ENCODE measurements at regions not wholly inside any gene's neighbourhood (a gene's known extent, or its start where the extent isn't known, plus 50 kb on each side); places are given as distances from the start of the nearest gene placed in this dataset.

DNA sequence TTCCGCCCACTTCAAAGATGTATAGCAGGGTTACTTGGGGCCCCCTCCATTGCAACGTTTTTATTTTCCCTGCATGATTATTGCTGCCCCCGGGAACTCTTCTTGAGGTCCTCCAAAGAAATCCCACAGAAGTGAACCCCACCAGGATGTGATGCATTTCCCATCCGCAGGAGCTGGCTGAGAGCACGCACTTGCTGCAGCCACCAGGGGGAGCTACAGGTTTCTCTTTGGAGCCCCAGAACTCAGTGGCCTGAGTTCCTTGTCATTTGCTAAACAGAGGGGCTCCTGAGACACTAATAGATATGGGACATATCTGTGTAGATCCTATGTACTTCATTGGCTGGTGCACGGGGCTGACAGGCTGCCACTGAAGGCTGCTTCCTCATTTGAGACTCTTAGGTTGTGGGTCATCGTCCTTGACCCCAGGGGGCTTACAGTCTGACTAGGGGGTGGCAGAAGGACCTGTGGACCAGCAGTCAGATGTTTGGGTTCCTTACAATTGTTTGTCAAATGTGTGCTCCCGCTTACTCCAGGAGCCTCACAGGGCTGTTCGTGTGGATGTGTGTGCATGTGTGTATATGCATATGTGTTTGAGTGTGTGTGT, 52.3 kb upstream of the ENO4 start:
- Histone ChIP-seq H3K9ac (ENCODE audit: low read length) (no peak overlapping the region), H3K27ac (ENCODE audit: low read length) (no peak overlapping the region), H3K4me2 (ENCODE audit: low read length) (no peak overlapping the region), H2AFZ (ENCODE audit: low read length) (no peak overlapping the region), H3K27me3 (ENCODE audit: low read length) (no peaks in the 10 kb centered on the region), H3K4me3 (ENCODE audit: low read length) (no peak overlapping the region), H3K4me1 (ENCODE audit: insufficient read depth, low read length) (no peaks in the 10 kb centered on the region), H3K79me2 (ENCODE audit: low read length) (no peaks in the 10 kb centered on the region), H3K9me2 (replicated peaks; ENCODE audit: low read length) (no peaks in the 10 kb centered on the region), H4K20me1 (ENCODE audit: low read length) (no peaks in the 10 kb centered on the region), H3F3A (ENCODE audit: low read length, unreplicated experiment) (no peaks in the 10 kb centered on the region), H3K9me3 (ENCODE audit: low read length) (no peaks in the 10 kb centered on the region), H3K36me3 (ENCODE audit: low read depth, low read length) (no peaks in the 10 kb centered on the region; the same call in 1 of the 2 replicates)
- ATAC-seq (peak; percentile 78), DNase-seq (peak; percentile 74)
- TF ChIP-seq, protein P1, sequence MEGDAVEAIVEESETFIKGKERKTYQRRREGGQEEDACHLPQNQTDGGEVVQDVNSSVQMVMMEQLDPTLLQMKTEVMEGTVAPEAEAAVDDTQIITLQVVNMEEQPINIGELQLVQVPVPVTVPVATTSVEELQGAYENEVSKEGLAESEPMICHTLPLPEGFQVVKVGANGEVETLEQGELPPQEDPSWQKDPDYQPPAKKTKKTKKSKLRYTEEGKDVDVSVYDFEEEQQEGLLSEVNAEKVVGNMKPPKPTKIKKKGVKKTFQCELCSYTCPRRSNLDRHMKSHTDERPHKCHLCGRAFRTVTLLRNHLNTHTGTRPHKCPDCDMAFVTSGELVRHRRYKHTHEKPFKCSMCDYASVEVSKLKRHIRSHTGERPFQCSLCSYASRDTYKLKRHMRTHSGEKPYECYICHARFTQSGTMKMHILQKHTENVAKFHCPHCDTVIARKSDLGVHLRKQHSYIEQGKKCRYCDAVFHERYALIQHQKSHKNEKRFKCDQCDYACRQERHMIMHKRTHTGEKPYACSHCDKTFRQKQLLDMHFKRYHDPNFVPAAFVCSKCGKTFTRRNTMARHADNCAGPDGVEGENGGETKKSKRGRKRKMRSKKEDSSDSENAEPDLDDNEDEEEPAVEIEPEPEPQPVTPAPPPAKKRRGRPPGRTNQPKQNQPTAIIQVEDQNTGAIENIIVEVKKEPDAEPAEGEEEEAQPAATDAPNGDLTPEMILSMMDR (conservative IDR thresholded peaks at IDR 0.05; ENCODE audit: low read depth, low read length): peak; percentile 89
- no peak for TF ChIP-seq EZH2phosphoT487 (IDR thresholded peaks at IDR 0.05; ENCODE audit: borderline replicate concordance, low read length)
- no peak for TF ChIP-seq EZH2 (IDR thresholded peaks at IDR 0.05; ENCODE audit: low read length, unreplicated experiment)
- intact Hi-C loops (cut with micrococcal nuclease): loop anchor here (1.0 to 5.0 kb wide), 3 partner anchors 210 to 378 kb away; partner anchors contain the start of gene SHTN1
- POLR2A ChIA-PET (ENCODE audit: unreplicated experiment): no interaction called here
- CTCF ChIA-PET: interaction anchor here (1.1 kb wide), 1 partner anchor 378 kb away, joined by 26 read pairs; no protein-coding TSS in a partner anchor
- BruUV-seq (replicated peaks): no TSS peak

DNA sequence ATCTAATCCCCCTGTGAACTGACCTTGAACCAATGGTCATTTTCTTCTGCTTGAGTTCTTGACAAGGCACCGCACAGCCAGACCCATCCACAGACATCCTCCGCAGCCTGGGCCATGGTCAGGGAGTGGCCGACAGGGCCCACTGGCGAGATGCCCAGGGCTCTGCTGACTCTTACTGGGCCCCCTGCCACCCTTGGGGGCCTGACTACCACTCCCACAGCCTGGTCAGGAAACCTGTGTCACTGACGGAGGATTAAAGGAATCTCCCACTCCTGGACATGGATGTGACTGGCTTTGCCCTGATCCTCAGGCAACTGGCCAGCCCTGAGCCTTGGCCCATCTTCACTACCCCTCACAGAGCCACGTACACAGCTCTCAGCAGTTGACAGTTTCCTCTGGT, 50.4 kb upstream of the ENO4 start:
- H3K9ac ChIP-seq (ENCODE audit: low read length): no peak overlapping the region
- H3K4me1 ChIP-seq (ENCODE audit: insufficient read depth, low read length): no peaks in the 10 kb centered on the region
- no peaks in the 10 kb centered on the region for H3K27me3 ChIP-seq (ENCODE audit: low read length)
- H3K9me2 ChIP-seq (replicated peaks; ENCODE audit: low read length): no peaks in the 10 kb centered on the region
- H3K9me3 ChIP-seq (ENCODE audit: low read length): no peaks in the 10 kb centered on the region
- ATAC-seq: no peak
- TF ChIP-seq EZH2 (IDR thresholded peaks at IDR 0.05; ENCODE audit: low read length, unreplicated experiment) (no peak), EZH2phosphoT487 (IDR thresholded peaks at IDR 0.05; ENCODE audit: borderline replicate concordance, low read length) (no peak)
- TF ChIP-seq, protein P1 (conservative IDR thresholded peaks at IDR 0.05; ENCODE audit: low read depth, low read length): no peak
- no peak overlapping the region for H3K4me2 ChIP-seq (ENCODE audit: low read length)
- no peaks in the 10 kb centered on the region for H4K20me1 ChIP-seq (ENCODE audit: low read length)
- H3K36me3 ChIP-seq (ENCODE audit: low read depth, low read length): no peaks in the 10 kb centered on the region; the same call in 1 of the 2 replicates
- no TSS peak for BruUV-seq (replicated peaks)
- no peak overlapping the region for H3K27ac ChIP-seq (ENCODE audit: low read length)
- H3K4me3 ChIP-seq (ENCODE audit: low read length): no peak overlapping the region
- intact Hi-C loops (cut with micrococcal nuclease): loop anchor here (5.0 kb wide), 1 partner anchor 208 kb away; the partner anchor contains the start of gene SHTN1
- no peak overlapping the region for H2AFZ ChIP-seq (ENCODE audit: low read length)
- H3K79me2 ChIP-seq (ENCODE audit: low read length): no peaks in the 10 kb centered on the region
- CTCF ChIA-PET: no interaction called here
- POLR2A ChIA-PET (ENCODE audit: unreplicated experiment): no interaction called here
- no peak for DNase-seq
- no peaks in the 10 kb centered on the region for H3F3A ChIP-seq (ENCODE audit: low read length, unreplicated experiment)

All from PC-3 (cell line).